ENCODE measurements at regions not wholly inside any gene's neighbourhood (a gene's known extent, or its start where the extent isn't known, plus 50 kb on each side); places are given as distances from the start of the nearest gene placed in this dataset.

GRCh38 chr3:115226844-115227445 lies 79.9 kb upstream of the ZBTB20 start:
- no peak overlapping the region for H3K27ac Mint-ChIP-seq (ENCODE audit: low read depth, unreplicated experiment)
- intact Hi-C loops (cut with micrococcal nuclease) = no loop called here
- no peaks in the 10 kb centered on the region for H3K36me3 Mint-ChIP-seq (ENCODE audit: insufficient read depth, unreplicated experiment)
- DNase-seq (ENCODE audit: unreplicated experiment) = no peak
- ChIA-PET CTCF (interaction anchor here (0.5 kb wide), 1 partner anchor 543 kb away, joined by 4 read pairs; no protein-coding TSS in a partner anchor), POLR2A (no interaction called here)
- BruUV-seq (replicated peaks) = no TSS peak
- no peaks in the 10 kb centered on the region for H3K27me3 Mint-ChIP-seq (ENCODE audit: insufficient read depth, unreplicated experiment)
- no peaks in the 10 kb centered on the region for H3K4me1 Mint-ChIP-seq (ENCODE audit: insufficient read depth, unreplicated experiment)
- H3K9me3 Mint-ChIP-seq (ENCODE audit: unreplicated experiment) = no peaks in the 10 kb centered on the region
- TF ChIP-seq CTCF (IDR thresholded peaks at IDR 0.05; ENCODE audit: unreplicated experiment) = no peak
- H3K4me3 Mint-ChIP-seq (ENCODE audit: unreplicated experiment) = no peak overlapping the region

- Mint-ChIP-seq H3K4me1 (ENCODE audit: insufficient read depth, unreplicated experiment) (no peaks in the 10 kb centered on the region), H3K27ac (ENCODE audit: low read depth, unreplicated experiment) (no peak overlapping the region), H3K4me3 (ENCODE audit: unreplicated experiment) (no peak overlapping the region), H3K9me3 (ENCODE audit: unreplicated experiment) (no peaks in the 10 kb centered on the region), H3K36me3 (ENCODE audit: insufficient read depth, unreplicated experiment) (no peaks in the 10 kb centered on the region), H3K27me3 (ENCODE audit: insufficient read depth, unreplicated experiment) (no peaks in the 10 kb centered on the region)
- BruUV-seq (replicated peaks) = no TSS peak
- POLR2A ChIA-PET = no interaction called here
- CTCF ChIA-PET = interaction anchor here (0.5 to 0.8 kb wide), 3 partner anchors 9 to 608 kb away, joined by 3 to 4 read pairs (median 3); no protein-coding TSS in a partner anchor
- DNase-seq (ENCODE audit: unreplicated experiment) = no peak
- intact Hi-C loops (cut with micrococcal nuclease) = no loop called here
- TF ChIP-seq CTCF (IDR thresholded peaks at IDR 0.05; ENCODE audit: unreplicated experiment) = no peak
These were observed 80.4 kb upstream of the ZBTB20 start for GRCh38 chr3:115227461-115227860.

DNA sequence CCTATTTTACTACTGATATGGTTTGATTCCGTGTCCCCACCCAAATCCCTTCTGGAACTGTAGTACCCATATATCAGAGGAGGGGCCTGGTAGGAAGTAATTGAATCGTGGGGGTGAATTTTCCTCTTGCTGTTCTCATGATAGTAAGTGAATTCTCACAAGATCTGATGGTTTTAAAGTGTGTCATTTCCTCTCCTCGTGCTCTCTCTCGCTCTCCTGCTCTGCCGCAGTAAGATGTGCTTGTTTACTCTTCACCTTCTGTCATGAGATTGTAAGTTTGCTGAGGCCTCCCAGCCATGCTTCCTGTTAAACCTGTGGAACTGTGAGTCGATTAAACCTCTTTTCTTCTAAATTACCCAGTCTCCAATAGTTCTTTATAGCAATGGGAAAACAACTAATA lies 81.2 kb upstream of the ZBTB20 start:
- H3K9me3 Mint-ChIP-seq (ENCODE audit: unreplicated experiment) = no peaks in the 10 kb centered on the region
- H3K27ac Mint-ChIP-seq (ENCODE audit: low read depth, unreplicated experiment) = no peak overlapping the region
- H3K4me1 Mint-ChIP-seq (ENCODE audit: insufficient read depth, unreplicated experiment) = no peaks in the 10 kb centered on the region
- intact Hi-C loops (cut with micrococcal nuclease) = no loop called here
- ChIA-PET POLR2A (no interaction called here), CTCF (interaction anchor here (0.6 to 0.8 kb wide), 2 partner anchors 10 to 607 kb away, joined by 3 read pairs; no protein-coding TSS in a partner anchor)
- no peaks in the 10 kb centered on the region for H3K36me3 Mint-ChIP-seq (ENCODE audit: insufficient read depth, unreplicated experiment)
- BruUV-seq (replicated peaks) = no TSS peak
- no peak for TF ChIP-seq CTCF (IDR thresholded peaks at IDR 0.05; ENCODE audit: unreplicated experiment)
- DNase-seq (ENCODE audit: unreplicated experiment) = no peak
- H3K4me3 Mint-ChIP-seq (ENCODE audit: unreplicated experiment) = no peak overlapping the region
- H3K27me3 Mint-ChIP-seq (ENCODE audit: insufficient read depth, unreplicated experiment) = no peaks in the 10 kb centered on the region

GRCh38 chr3:115232167-115232566 lies 85.1 kb upstream of the ZBTB20 start:
- no peak overlapping the region for H3K4me3 Mint-ChIP-seq (ENCODE audit: unreplicated experiment)
- no peaks in the 10 kb centered on the region for H3K4me1 Mint-ChIP-seq (ENCODE audit: insufficient read depth, unreplicated experiment)
- BruUV-seq (replicated peaks) = no TSS peak
- H3K27me3 Mint-ChIP-seq (ENCODE audit: insufficient read depth, unreplicated experiment) = no peaks in the 10 kb centered on the region
- H3K9me3 Mint-ChIP-seq (ENCODE audit: unreplicated experiment) = no peaks in the 10 kb centered on the region
- POLR2A ChIA-PET = no interaction called here
- no peaks in the 10 kb centered on the region for H3K36me3 Mint-ChIP-seq (ENCODE audit: insufficient read depth, unreplicated experiment)
- DNase-seq (ENCODE audit: unreplicated experiment) = no peak
- no peak for TF ChIP-seq CTCF (IDR thresholded peaks at IDR 0.05; ENCODE audit: unreplicated experiment)
- intact Hi-C loops (cut with micrococcal nuclease) = no loop called here
- CTCF ChIA-PET = interaction anchor here (0.5 to 0.6 kb wide), 3 partner anchors 18 to 1480 kb away, joined by 3 read pairs; no protein-coding TSS in a partner anchor
- H3K27ac Mint-ChIP-seq (ENCODE audit: low read depth, unreplicated experiment) = no peak overlapping the region
